HL-60/S4 treated with phorbol 12-myristate 13-acetate at 8.2 ng/mL for 4 days and 3 days (cell line): ENCODE measurements at regions not wholly inside any gene's neighbourhood (a gene's known extent, or its start where the extent isn't known, plus 50 kb on each side); places are given as distances from the start of the nearest gene placed in this dataset.

Experiments
- in situ Hi-C: fragments of 300-500 bp; cut with MboI; formaldehyde crosslinking; loops from 2 replicates; pipeline ENCODE4 v1.15.0; 2022; ENCODE audit warnings: low sequenced_read_pairs

DNA sequence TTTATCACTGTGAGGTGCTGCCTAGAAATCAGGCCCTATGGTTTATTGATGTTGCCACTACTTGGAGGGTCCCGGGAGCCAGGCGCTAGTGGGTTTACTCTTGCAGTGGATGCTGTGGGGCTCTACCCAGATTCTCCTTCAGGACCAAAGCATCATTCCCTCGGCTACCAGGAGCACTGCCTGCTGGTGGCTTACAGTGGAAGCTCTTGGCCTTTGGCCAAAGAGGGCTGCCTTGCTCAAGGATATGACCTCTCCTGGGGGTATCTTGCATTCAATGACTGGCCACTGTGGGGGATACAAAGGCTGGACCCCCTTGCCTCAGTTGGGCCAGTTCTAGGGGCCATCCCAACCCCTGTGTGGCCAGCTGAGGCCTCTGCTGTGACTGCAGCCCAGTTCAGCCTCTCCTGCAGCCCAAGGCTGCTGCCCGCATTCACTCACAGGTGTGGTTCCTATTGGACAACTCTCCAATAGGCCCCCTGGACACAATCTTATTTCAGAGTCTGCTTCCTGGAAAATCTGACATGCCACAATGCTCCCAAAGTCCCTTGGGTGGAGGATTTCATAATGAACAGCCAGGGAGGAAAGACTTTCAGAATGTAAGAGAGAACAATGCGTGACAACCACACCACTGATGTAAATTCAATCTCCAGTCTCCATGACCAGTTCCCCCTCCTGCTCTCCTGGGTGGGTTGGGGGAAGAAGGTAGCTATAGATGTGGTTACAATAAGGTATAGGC, 196.3 kb downstream of the SNX10 start:
- in situ Hi-C loops, result no loop called here

DNA sequence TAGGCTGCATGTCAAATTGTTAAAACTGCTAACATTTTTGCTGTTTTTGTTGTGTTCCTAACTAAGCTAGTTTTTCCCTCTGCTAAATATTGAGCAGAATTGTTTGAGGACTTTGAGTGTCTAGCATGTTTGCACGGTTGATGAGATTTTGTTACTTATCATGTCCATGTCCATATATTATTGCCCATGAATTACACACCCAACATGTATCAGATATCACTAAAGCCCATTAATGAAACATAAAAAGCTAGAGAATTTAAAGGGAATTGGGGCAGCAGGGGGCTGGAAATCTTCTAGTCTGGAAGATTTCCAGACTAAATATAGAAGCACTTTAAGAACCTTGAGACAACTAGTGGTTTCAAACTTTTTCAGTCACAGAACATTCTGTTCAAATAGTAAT, 197.7 kb downstream of the SNX10 start:
- in situ Hi-C loops, result no loop called here

DNA sequence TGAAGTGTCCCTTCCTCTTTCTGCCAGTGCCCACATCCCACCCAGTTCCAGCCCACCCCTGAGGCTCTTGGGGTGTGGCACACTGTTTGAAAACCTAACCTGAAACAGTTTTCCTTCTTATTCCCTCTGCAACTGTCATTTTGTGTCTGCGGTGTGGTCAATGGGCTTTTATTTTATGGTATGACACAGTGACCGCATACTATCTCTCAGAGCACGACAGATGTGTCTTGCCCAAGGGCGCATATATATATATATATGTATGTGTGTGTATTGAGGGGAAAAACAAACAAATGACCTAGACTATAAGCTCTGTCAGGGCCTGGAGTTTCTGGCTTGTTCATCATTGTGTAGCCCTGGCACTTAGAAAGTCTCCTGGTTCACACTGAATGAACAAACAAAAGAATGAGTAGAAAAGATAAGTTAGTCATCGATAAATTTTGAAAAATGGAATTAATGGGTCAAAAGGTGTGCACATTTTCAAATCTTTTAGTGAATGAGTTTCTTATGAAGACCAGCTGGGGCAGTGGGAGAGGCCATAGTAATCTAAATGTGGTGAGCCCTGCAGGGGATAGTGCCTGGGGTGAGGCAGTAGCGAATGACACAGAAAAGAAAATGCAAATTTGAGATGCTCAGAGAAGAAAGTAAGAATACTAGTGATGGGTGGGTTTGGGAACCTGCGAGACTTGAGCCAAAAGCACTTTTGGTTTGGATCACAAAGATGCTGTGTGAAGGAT, 198.4 kb downstream of the SNX10 start:
- in situ Hi-C loops, result no loop called here

- in situ Hi-C loops, result no loop called here
Measured at GRCh38 chr7:26490640-26491624, 199.3 kb downstream of the SNX10 start.

GRCh38 chr7:26492816-26493215, 201.2 kb downstream of the SNX10 start:
- in situ Hi-C loops, result no loop called here

- in situ Hi-C loops, result no loop called here
Measured at GRCh38 chr7:26493737-26494428, 202.2 kb downstream of the SNX10 start.

GRCh38 chr7:26495569-26495968, 203.9 kb downstream of the SNX10 start:
- in situ Hi-C loops, result no loop called here

- in situ Hi-C loops, result no loop called here
Measured at GRCh38 chr7:26497801-26498596, 206.3 kb downstream of the SNX10 start.

DNA sequence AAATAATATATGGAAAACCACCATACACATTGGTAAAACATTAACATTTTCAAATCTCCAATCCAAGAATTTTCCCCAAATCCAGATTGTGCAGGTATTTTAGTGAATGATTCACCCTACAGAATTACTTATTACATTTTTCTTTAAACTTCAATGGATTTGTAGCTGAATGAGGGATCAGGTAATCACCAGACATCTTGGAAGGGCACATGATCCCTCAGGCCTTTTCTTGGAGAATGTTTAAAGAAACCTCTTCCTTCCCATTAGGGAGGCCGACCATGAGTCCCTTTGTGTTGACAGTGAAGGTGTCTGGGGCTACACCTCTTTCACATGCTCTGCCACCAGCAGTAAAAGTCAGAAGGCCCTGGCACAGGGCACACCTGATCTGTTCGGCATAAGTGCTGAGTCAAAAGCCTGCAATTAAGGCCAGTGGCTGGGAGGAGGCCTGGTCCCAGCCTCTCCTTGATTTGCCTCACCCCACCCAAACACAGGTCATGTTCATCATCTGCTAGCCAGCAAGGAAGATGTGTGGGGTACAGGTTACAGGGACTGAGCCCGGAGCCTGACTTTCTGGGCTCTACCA, 207.7 kb downstream of the SNX10 start:
- in situ Hi-C loops, result no loop called here

DNA sequence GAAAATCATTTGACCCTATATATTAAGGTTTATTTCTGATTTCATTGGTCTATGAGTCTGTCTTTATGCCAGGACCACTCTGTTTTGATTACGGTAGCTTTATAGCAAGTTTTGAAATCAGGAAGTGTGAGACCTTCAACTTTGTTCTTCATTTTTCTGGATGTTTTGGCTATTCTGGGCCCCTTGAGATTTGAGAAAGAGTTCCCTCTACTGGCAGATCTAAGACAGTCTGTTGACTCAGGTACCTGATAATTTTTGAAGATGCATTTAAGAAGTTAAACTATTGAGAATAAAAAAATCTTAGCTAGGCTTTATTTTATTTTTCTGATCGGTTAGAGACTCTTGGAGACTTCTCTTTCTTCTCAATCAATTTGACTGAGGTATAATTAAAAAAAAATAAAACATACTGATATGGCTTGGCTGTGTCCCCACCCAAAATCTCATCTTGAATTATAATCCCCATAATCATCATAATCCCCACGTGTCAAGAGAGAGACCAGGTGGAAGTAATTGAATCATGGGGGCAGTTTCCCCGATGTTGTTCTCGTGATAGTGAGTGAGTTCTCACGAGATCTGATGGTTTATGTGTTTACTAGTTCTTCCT, 209.2 kb downstream of the SNX10 start:
- in situ Hi-C loops, result loop anchor here (10.0 kb wide), 1 partner anchor 116 kb away; no protein-coding TSS in a partner anchor

DNA sequence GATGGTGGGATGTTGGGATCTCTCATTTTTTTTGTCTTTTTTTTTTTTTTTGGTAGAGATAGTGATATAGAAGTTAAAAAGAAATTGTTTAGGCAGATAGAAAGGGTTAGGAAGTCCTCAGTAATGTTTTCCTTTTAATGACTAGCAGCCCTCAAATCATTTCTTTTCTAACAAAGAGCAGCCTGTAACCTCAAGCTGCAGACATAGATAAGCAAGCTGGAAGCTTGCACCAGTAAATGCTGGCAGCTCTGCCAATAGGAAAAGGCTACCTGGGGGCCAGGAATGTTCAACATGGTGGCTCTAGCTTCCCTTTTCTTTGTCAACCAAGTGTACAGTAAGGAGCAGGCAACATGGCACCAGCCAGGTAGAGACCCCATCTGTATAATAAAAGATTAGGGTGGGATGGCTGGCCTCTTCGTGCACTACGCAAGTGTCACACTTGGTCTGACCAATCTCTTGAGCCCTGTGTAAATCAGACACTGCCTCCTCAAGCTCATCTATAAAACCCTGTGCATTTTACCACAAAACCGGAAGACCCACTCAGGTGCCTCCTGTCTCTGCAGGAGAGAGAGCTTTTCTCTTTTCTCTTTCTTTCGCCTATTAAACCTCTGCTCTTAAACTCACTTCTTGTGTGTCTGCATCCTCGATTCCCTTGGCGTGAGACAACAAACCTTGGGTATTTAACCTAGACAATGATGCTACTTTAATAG, 212.9 kb downstream of the SNX10 start:
- in situ Hi-C loops, result loop anchor here (10.0 kb wide), 1 partner anchor 120 kb away; no protein-coding TSS in a partner anchor

DNA sequence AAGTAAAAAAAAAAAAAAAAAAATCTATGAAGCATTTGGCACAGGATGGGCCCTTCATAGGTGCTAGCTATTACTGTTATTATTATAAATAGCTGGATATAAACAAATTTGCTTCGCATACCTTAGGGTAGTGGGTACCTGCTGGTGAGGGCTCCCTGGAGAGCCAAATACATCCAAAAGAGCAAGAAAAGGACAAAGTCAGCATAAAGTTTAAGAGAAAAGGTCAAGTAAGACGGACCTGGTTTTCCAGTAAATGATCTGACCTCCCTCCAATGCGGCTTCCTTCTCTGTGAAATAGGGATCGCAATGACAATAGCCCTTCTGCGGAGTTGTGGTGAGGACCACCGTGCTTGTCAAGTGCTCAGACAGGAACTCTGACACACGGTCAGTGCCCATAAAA, 214.5 kb downstream of the SNX10 start:
- in situ Hi-C loops, result loop anchor here (10.0 kb wide), 1 partner anchor 121 kb away; no protein-coding TSS in a partner anchor

GRCh38 chr7:26507108-26507987, 215.7 kb downstream of the SNX10 start:
- in situ Hi-C loops, result loop anchor here (10.0 kb wide), 1 partner anchor 123 kb away; no protein-coding TSS in a partner anchor

- in situ Hi-C loops, result loop anchor here (10.0 kb wide), 1 partner anchor 124 kb away; no protein-coding TSS in a partner anchor
Measured at GRCh38 chr7:26508481-26508880, 216.8 kb downstream of the SNX10 start.

DNA sequence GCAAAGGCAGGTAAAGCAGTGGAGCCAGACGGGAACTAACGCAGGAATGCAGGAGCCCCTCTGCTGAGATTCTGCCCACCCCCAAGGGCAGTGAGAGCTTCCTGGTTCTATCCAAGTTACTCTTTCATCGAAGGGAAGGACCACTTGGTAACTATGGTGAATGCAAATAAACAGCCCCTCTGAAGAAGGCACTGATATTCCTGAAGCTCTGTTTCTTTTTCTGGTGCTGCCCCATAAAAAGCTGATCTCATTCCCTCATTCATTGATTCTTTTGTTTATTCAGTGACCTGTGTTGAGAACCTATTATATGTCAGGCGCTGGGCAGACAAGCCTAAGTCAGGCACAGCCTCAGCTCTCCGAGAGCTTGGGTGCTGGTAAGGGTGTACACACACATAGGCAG, 217.3 kb downstream of the SNX10 start:
- in situ Hi-C loops, result loop anchor here (10.0 kb wide), 1 partner anchor 124 kb away; no protein-coding TSS in a partner anchor

- in situ Hi-C loops, result no loop called here
Measured at GRCh38 chr7:26510231-26510957, 218.7 kb downstream of the SNX10 start.
